Glomerular visceral epithelial cell (primary cell): ENCODE measurements at regions not wholly inside any gene's neighbourhood (a gene's known extent, or its start where the extent isn't known, plus 50 kb on each side); places are given as distances from the start of the nearest gene placed in this dataset.

Experiments used
- DNase-seq: peaks from one replicate; pipeline ENCODE4 v3.0.0-alpha.2; 2016; ENCODE audit errors: extremely low spot score

- DNase-seq: no peak
These were observed 158.8 kb upstream of the ZNF462 start for GRCh38 chr9:106704056-106704615.

GRCh38 chr9:106707291-106707690 is 155.7 kb upstream of the ZNF462 start:
- no peak for DNase-seq

- DNase-seq: no peak
These were observed 155.1 kb upstream of the ZNF462 start for GRCh38 chr9:106707738-106708474.

GRCh38 chr9:106708475-106709146 is 154.4 kb upstream of the ZNF462 start:
- no peak for DNase-seq

GRCh38 chr9:106712279-106712678 is 150.7 kb upstream of the ZNF462 start:
- no peak for DNase-seq

- no peak for DNase-seq
These were observed 149.8 kb upstream of the ZNF462 start for GRCh38 chr9:106713206-106713605.

- peak; percentile 8 for DNase-seq
These were observed 146.1 kb upstream of the ZNF462 start for GRCh38 chr9:106716820-106717219.

- peak; percentile 55 for DNase-seq
These were observed 145.3 kb upstream of the ZNF462 start for GRCh38 chr9:106717686-106718085.

GRCh38 chr9:106718936-106719335 is 144.0 kb upstream of the ZNF462 start:
- DNase-seq: peak; percentile 40

- no peak for DNase-seq
These were observed 140.8 kb upstream of the ZNF462 start for GRCh38 chr9:106722051-106722753.

GRCh38 chr9:106723926-106724325 is 139.0 kb upstream of the ZNF462 start:
- no peak for DNase-seq

GRCh38 chr9:106724566-106724965 is 138.4 kb upstream of the ZNF462 start:
- DNase-seq: no peak

- DNase-seq: no peak
These were observed 136.7 kb upstream of the ZNF462 start for GRCh38 chr9:106726070-106726815.

GRCh38 chr9:106727969-106728368 is 135.0 kb upstream of the ZNF462 start:
- no peak for DNase-seq

- no peak for DNase-seq
These were observed 134.1 kb upstream of the ZNF462 start for GRCh38 chr9:106728860-106729259.

- DNase-seq: no peak
These were observed 131.1 kb upstream of the ZNF462 start for GRCh38 chr9:106731910-106732309.

GRCh38 chr9:106733828-106734380 is 129.1 kb upstream of the ZNF462 start:
- no peak for DNase-seq

- DNase-seq: no peak
These were observed 125.5 kb upstream of the ZNF462 start for GRCh38 chr9:106737516-106737915.

GRCh38 chr9:106738109-106738508 is 124.9 kb upstream of the ZNF462 start:
- DNase-seq: no peak

- no peak for DNase-seq
These were observed 117.5 kb upstream of the ZNF462 start for GRCh38 chr9:106745457-106745856.

GRCh38 chr9:106745876-106746275 is 117.1 kb upstream of the ZNF462 start:
- no peak for DNase-seq
